GM12874 (cell line): ENCODE measurements at regions not wholly inside any gene's neighbourhood (a gene's known extent, or its start where the extent isn't known, plus 50 kb on each side); places are given as distances from the start of the nearest gene placed in this dataset.

ENCODE experiments used
- TF ChIP-seq, protein P1 (sequence below): IDR thresholded peaks from 2 replicates; pipeline ENCODE4 v1.5.1; 2011; ENCODE audit warnings: low read depth, mild to moderate bottlenecking, control low read depth, low read length, moderate library complexity; ENCODE audit not compliant: insufficient read depth

DNA sequence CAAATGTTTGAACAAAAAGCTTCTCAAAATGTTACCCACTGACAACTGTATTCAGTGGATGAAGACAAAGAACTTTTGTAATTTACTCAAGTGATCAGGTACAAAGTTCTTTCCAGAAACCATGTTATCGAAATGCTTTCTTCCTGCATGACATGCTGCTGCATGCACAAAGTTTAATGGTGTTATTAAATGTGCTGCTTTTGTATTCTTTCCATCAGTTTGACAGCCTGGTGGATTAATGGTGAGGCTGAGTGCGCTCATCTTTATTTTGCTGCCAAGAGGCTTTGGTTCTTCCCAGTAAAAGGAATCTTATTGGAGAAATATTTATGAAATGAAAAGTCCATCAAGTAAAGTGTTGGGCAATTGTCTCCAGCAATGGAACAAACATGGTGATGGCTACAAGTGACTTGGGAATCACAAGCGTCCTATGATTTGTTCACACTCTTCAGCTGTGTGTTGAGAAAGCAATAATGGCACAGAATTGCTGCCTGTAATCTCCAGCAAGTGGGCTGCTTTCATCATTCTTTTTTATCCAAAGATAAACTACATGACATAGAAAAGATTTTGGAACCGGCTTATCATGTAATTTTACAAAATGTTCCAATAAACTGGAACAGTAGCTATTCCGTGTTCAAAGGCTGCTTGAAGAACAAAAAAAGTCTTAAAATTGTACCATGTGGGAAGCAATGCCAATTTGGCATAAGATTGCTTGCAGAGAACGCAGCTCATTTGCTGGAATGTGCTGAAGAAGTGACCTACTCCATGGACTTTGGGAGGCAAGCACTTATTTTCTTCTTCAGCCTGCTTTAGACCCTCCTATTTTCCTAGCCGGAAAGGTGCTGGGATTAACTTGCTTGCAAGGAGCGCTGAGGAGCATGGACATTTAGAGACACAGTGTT is 153.1 kb downstream of the HSD17B3 start:
- TF ChIP-seq, protein P1, sequence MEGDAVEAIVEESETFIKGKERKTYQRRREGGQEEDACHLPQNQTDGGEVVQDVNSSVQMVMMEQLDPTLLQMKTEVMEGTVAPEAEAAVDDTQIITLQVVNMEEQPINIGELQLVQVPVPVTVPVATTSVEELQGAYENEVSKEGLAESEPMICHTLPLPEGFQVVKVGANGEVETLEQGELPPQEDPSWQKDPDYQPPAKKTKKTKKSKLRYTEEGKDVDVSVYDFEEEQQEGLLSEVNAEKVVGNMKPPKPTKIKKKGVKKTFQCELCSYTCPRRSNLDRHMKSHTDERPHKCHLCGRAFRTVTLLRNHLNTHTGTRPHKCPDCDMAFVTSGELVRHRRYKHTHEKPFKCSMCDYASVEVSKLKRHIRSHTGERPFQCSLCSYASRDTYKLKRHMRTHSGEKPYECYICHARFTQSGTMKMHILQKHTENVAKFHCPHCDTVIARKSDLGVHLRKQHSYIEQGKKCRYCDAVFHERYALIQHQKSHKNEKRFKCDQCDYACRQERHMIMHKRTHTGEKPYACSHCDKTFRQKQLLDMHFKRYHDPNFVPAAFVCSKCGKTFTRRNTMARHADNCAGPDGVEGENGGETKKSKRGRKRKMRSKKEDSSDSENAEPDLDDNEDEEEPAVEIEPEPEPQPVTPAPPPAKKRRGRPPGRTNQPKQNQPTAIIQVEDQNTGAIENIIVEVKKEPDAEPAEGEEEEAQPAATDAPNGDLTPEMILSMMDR, result no peak

GRCh38 chr9:96141666-96142065 is 160.3 kb downstream of the HSD17B3 start:
- TF ChIP-seq, protein P1, result no peak

- TF ChIP-seq, protein P1, result no peak
Observed at GRCh38 chr9:96141128-96141474, 160.9 kb downstream of the HSD17B3 start.

DNA sequence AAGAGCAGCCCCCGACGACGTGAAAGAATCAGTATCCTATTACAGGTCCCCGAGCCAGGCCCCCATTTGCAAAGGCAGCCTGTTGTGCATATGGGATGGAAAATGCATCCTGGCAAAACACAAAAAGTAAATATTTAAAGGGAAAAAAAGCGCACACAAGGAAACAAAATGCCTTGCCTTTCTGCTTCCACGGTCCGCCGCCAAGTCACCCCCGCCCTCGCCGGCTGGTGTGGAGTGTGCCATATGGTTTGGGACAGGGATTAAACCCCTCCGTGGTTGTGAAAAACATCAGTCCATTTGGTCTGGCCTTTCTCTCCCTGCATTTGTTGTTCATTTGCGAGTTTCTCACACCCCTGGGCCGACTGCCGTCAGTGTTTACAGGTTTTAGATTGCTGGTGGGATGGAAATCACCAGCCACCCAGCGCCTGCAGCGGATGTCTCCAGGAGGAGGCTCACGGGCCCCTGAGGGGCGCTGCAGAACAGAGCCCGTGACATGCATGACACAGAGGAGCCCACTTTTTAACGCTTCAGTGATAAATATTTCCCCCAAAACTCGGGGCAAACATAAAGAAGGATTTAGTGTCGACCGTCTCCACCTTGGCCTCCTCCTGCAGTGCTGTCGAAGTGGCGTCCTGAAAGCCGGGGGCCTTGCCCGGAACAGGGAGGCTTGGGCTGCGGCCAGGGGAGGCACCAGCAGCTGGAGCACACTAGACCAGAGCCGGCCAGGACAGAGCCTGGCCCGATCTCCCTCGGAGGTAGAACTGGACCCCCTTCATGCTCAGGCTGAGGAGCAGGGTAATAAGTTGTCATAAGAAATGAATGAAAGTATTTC is 161.5 kb downstream of the HSD17B3 start:
- TF ChIP-seq, protein P1, result no peak

DNA sequence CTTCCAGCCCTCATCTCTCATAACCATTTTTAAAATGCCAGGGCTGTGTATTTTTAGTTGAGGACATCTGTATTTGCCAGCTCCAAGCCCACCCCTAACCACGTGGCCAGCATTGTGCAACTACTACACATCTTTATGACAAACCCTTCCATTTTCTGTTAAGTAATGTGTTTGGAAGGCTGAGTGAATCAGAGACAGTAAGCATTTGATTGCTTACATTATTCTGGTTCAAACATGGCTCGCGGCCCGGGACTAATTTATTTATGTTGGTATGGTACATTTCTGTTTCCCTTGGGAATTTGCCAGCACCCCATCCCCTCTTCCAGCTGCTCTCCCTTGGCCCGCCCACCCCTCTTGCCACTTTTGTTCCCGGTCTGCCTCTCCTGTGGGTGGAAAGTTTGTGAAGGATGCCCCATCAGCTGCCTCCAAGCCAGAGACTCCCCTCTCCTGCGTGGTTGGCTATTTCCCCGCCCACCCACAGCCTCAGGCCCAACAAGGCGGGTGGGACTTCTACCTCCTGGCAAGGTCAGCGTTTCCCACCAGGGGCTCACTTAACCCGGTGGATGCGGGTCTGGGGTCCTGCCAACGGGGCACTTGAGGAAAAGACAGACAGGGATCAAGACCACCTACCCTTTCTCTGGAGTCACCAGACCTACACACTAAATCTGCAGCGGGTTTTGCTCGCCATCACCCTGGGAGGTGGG is 162.2 kb downstream of the HSD17B3 start:
- TF ChIP-seq, protein P1, result no peak

GRCh38 chr9:96138616-96139015 is 163.4 kb downstream of the HSD17B3 start:
- TF ChIP-seq, protein P1, result no peak
